H1 (cell line): ENCODE measurements at regions not wholly inside any gene's neighbourhood (a gene's known extent, or its start where the extent isn't known, plus 50 kb on each side); places are given as distances from the start of the nearest gene placed in this dataset.

Experiments used
- CTCF ChIA-PET: fragments of 300-600 bp; sonication (Branson Sonifier 250); formaldehyde crosslinking; loops from one replicate; lab custom pipeline; 2021; ENCODE audit not compliant: partially characterized antibody; lab: Charles Lee
- POLR2A ChIA-PET: fragments of 300-600 bp; sonication (Branson Sonifier 250); formaldehyde crosslinking; loops from one replicate; lab custom pipeline; 2021; ENCODE audit warnings: inconsistent platforms; ENCODE audit not compliant: partially characterized antibody; lab: Charles Lee
- DNase-seq, 2 experiments: peaks; one replicate each; pipeline versions ENCODE4 v3.0.0 to v3.0.0-alpha.2; 2010 to 2022; ENCODE audit warnings: low spot score in 2 of 2, low read depth in 1 of 2, mixed read lengths in 1 of 2
- FAIRE-seq: peaks from 2 replicates; lab custom pipeline; 2011; peaks lifted over from hg19 to GRCh38; lab: Jason Lieb, UNC
- H2AFZ ChIP-seq: 2 replicates; pipeline ENCODE4 v1.8.1; 2012; ENCODE audit warnings: low read length, inconsistent platforms
- H2AK5ac ChIP-seq: 2 replicates; pipeline ENCODE4 v1.6.1; 2013; ENCODE audit warnings: low read depth, low read length
- H2BK120ac ChIP-seq: replicated peaks from 2 replicates; pipeline ENCODE3; 2013; ENCODE audit warnings: low read depth, low read length, inconsistent platforms
- H2BK12ac ChIP-seq: 2 replicates; pipeline ENCODE4 v1.6.1; 2013; ENCODE audit warnings: low read depth, low read length
- H2BK15ac ChIP-seq: 2 replicates; pipeline ENCODE4 v1.6.1; 2013; ENCODE audit warnings: low read length
- H2BK20ac ChIP-seq: 2 replicates; pipeline ENCODE4 v1.6.1; 2013; ENCODE audit warnings: low read length
- H2BK5ac ChIP-seq: 2 replicates; pipeline ENCODE4 v1.6.1; 2013; ENCODE audit warnings: low read depth, low read length
- H3K14ac ChIP-seq: 2 replicates; pipeline ENCODE4 v1.6.1; 2013; ENCODE audit warnings: inconsistent platforms; ENCODE audit not compliant: insufficient read length
- H3K18ac ChIP-seq: 2 replicates; pipeline ENCODE4 v1.6.1; 2013; ENCODE audit warnings: low read length; ENCODE audit errors: extremely low read depth
- H3K23ac ChIP-seq: 2 replicates; pipeline ENCODE4 v1.6.1; 2013; ENCODE audit warnings: inconsistent platforms; ENCODE audit not compliant: insufficient read length
- H3K23me2 ChIP-seq: 2 replicates; pipeline ENCODE4 v1.6.1; 2013; ENCODE audit warnings: low read depth, low read length
- H3K27ac ChIP-seq: 2 replicates; pipeline ENCODE4 v1.6.1; 2011; ENCODE audit warnings: low read depth, low read length, inconsistent platforms
- H3K27me3 ChIP-seq, 4 experiments: replicated peaks in 1 of 4; 1 replicate in 1 of 4; 2 replicates in 3 of 4; pipeline versions ENCODE4 v1.6.1 to v1.8.1; 2011 to 2013; ENCODE audit warnings: low read length in 3 of 4, mild to moderate bottlenecking in 3 of 4, inconsistent platforms in 2 of 4, mixed read lengths in 2 of 4, moderate library complexity in 1 of 4; ENCODE audit not compliant: control insufficient read depth in 3 of 4, insufficient read depth in 3 of 4; ENCODE audit errors: extremely low read depth in 1 of 4
- H3K36me3 ChIP-seq, 4 experiments: 2 replicates each; pipeline versions ENCODE4 v1.6.1 to v1.8.1; 2011 to 2013; ENCODE audit warnings: mild to moderate bottlenecking in 4 of 4, low read length in 3 of 4, moderate library complexity in 2 of 4, control low read depth in 1 of 4, inconsistent platforms in 1 of 4; ENCODE audit not compliant: insufficient read depth in 4 of 4, control insufficient read depth in 2 of 4
- H3K4ac ChIP-seq: replicated peaks from 2 replicates; pipeline ENCODE3; 2013; ENCODE audit warnings: low read length, low read depth, mixed read lengths, inconsistent platforms; ENCODE audit not compliant: insufficient read length
- H3K4me1 ChIP-seq, 4 experiments: replicated peaks in 1 of 4; 1 replicate in 1 of 4; 2 replicates in 3 of 4; pipeline versions ENCODE4 v1.6.1 to v1.8.1; 2011 to 2013; ENCODE audit warnings: low read length in 3 of 4, inconsistent platforms in 2 of 4, mixed read lengths in 1 of 4; ENCODE audit not compliant: insufficient read depth in 4 of 4, control insufficient read depth in 3 of 4
- H3K4me2 ChIP-seq, 2 experiments: 2 replicates each; pipeline versions ENCODE4 v1.6.1 to v1.8.1; 2011 to 2013; ENCODE audit warnings: low read depth in 2 of 2, low read length in 2 of 2, control low read depth in 1 of 2, inconsistent platforms in 1 of 2, mild to moderate bottlenecking in 1 of 2; ENCODE audit not compliant: insufficient read depth in 1 of 2
- H3K4me3 ChIP-seq, 4 experiments: fragments of 200-600, 300-600 bp in 1 of 4; sonication (generic), shearing (Covaris generic), sonication (Bioruptor Twin) in 1 of 4; 2 replicates each; pipeline versions ENCODE4 v1.5.1 to v1.8.1; 2011 to 2016; ENCODE audit warnings: low read length in 4 of 4, low read depth in 3 of 4, control low read depth in 2 of 4, inconsistent platforms in 2 of 4, mild to moderate bottlenecking in 2 of 4, mixed read lengths in 1 of 4, moderate library complexity in 1 of 4; ENCODE audit not compliant: insufficient read depth in 2 of 4; ENCODE audit errors: extremely low read depth in 1 of 4
- H3K56ac ChIP-seq: replicated peaks from 2 replicates; pipeline ENCODE3; 2013; ENCODE audit warnings: low read depth, mild to moderate bottlenecking, mixed read lengths, low read length, inconsistent platforms; ENCODE audit not compliant: insufficient read length
- H3K79me1 ChIP-seq: 2 replicates; pipeline ENCODE4 v1.6.1; 2013; ENCODE audit warnings: low read depth, low read length, control low read depth
- H3K79me2 ChIP-seq, 2 experiments: 2 replicates each; pipeline versions ENCODE4 v1.6.1 to v1.8.1; 2012 to 2013; ENCODE audit warnings: low read length in 2 of 2, mild to moderate bottlenecking in 2 of 2, inconsistent platforms in 1 of 2; ENCODE audit not compliant: insufficient read depth in 2 of 2, control insufficient read depth in 1 of 2
- H3K9ac ChIP-seq, 4 experiments: replicated peaks in 1 of 4; 1 replicate in 1 of 4; 2 replicates in 3 of 4; pipeline versions ENCODE4 v1.6.1 to v1.8.1; 2011 to 2013; ENCODE audit warnings: low read depth in 3 of 4, low read length in 3 of 4, control low read depth in 2 of 4, mild to moderate bottlenecking in 2 of 4, moderate library complexity in 2 of 4, inconsistent platforms in 1 of 4; ENCODE audit errors: extremely low read depth in 1 of 4
- H3K9me3 ChIP-seq, 2 experiments: 2 replicates each; pipeline versions ENCODE4 v1.6.1 to v1.8.1; 2012 to 2013; ENCODE audit warnings: mild to moderate bottlenecking in 2 of 2, moderate library complexity in 2 of 2, control low read depth in 1 of 2, inconsistent platforms in 1 of 2, low read depth in 1 of 2, low read length in 1 of 2, mixed read lengths in 1 of 2; ENCODE audit not compliant: insufficient read depth in 2 of 2
- H4K20me1 ChIP-seq, 2 experiments: replicated peaks in 1 of 2; 2 replicates each; pipeline versions ENCODE3 to v1.8.1; 2011 to 2013; ENCODE audit warnings: inconsistent platforms in 2 of 2, low read length in 2 of 2, mild to moderate bottlenecking in 1 of 2; ENCODE audit not compliant: insufficient read depth in 2 of 2, control insufficient read depth in 1 of 2
- H4K5ac ChIP-seq: 2 replicates; pipeline ENCODE4 v1.6.1; 2013; ENCODE audit warnings: low read length, low read depth, mixed read lengths, inconsistent platforms; ENCODE audit not compliant: insufficient read length
- H4K8ac ChIP-seq: 2 replicates; pipeline ENCODE4 v1.8.0; 2013; ENCODE audit warnings: mild to moderate bottlenecking, moderate library complexity, low read length, inconsistent platforms; ENCODE audit not compliant: insufficient read depth; ENCODE audit errors: extremely low read depth
- H4K91ac ChIP-seq: replicated peaks from 2 replicates; pipeline ENCODE3; 2013; ENCODE audit warnings: low read length, mixed read lengths, inconsistent platforms; ENCODE audit not compliant: insufficient read length
- ASH2L ChIP-seq: fragments of 200-600, 300-600 bp; sonication (generic); IDR thresholded peaks from one replicate; pipeline ENCODE4 v1.7.1; 2017; ENCODE audit warnings: low read length
- ATF3 ChIP-seq: IDR thresholded peaks from 2 replicates; pipeline ENCODE4 v1.6.1; 2011; ENCODE audit warnings: low read depth, mild to moderate bottlenecking, low read length; ENCODE audit not compliant: insufficient read depth
- BRCA1 ChIP-seq: IDR thresholded peaks from 2 replicates; pipeline ENCODE4 v1.6.1; 2012; ENCODE audit warnings: low read depth, low read length, improper control_type of control experiment
- CTBP2 ChIP-seq: IDR thresholded peaks from 2 replicates; pipeline ENCODE4 v1.7.0; 2011; ENCODE audit warnings: borderline replicate concordance, mild to moderate bottlenecking, moderate library complexity, mixed read lengths, low read length; ENCODE audit not compliant: insufficient read depth, insufficient read length
- EZH2 ChIP-seq: fragments of 200-600 bp; sonication (generic); IDR thresholded peaks from 2 replicates; pipeline ENCODE4 v1.7.1; 2012; ENCODE audit warnings: low read depth, mild to moderate bottlenecking, moderate library complexity, low read length, inconsistent platforms; ENCODE audit not compliant: severe bottlenecking
- FOSL1 ChIP-seq: IDR thresholded peaks from 2 replicates; pipeline ENCODE4 v1.6.1; 2011; ENCODE audit warnings: mild to moderate bottlenecking, low read depth, low read length, moderate library complexity; ENCODE audit not compliant: insufficient read depth
- GTF2F1 ChIP-seq: IDR thresholded peaks from 2 replicates; pipeline ENCODE4 v1.6.1; 2012; ENCODE audit warnings: low read depth, low read length, improper control_type of control experiment, borderline replicate concordance
- HDAC2 ChIP-seq, 2 experiments: fragments of 300-600 bp in 1 of 2; sonication (generic) in 1 of 2; IDR thresholded peaks; 2 replicates each; pipeline ENCODE4 v1.6.1; 2011 to 2012; ENCODE audit warnings: low read depth in 2 of 2, low read length in 2 of 2, mild to moderate bottlenecking in 2 of 2, moderate library complexity in 2 of 2, borderline replicate concordance in 1 of 2, inconsistent platforms in 1 of 2
- JUN ChIP-seq: IDR thresholded peaks from 2 replicates; pipeline ENCODE4 v1.6.1; 2011; ENCODE audit warnings: low read depth, mild to moderate bottlenecking, improper control_type of control experiment, low read length
- SIRT6 ChIP-seq: IDR thresholded peaks from one replicate; pipeline ENCODE4 v1.7.1; 2012; ENCODE audit warnings: low read length, inconsistent platforms
- TAF1 ChIP-seq: IDR thresholded peaks from 2 replicates; pipeline ENCODE4 v1.6.1; 2011; ENCODE audit warnings: mild to moderate bottlenecking, low read depth, low read length
- TCF12 ChIP-seq: IDR thresholded peaks from 2 replicates; pipeline ENCODE4 v1.6.1; 2011; ENCODE audit warnings: low read depth, mild to moderate bottlenecking, low read length
- TEAD4 ChIP-seq: IDR thresholded peaks from 2 replicates; pipeline ENCODE4 v1.6.1; 2012; ENCODE audit warnings: low read depth, low read length, inconsistent platforms, mixed read lengths
- ZNF274 ChIP-seq: IDR thresholded peaks from 2 replicates; pipeline ENCODE4 v1.7.0; 2012; ENCODE audit warnings: low read length, borderline replicate concordance; ENCODE audit errors: extremely low read depth
- WGBS, 2 experiments: shearing (Covaris generic) in 1 of 2; methylation state at CpG; one replicate each; pipeline versions ENCODE4 v1.1.6 to v1.1.7; 2013 to 2015; ENCODE audit warnings: low lambda C conversion rate in 2 of 2, mixed read lengths in 2 of 2, inconsistent platforms in 1 of 2, low coverage in 1 of 2, missing lambda C conversion rate in 1 of 2; ENCODE audit not compliant: insufficient replicate concordance in 2 of 2, insufficient coverage in 1 of 2, insufficient read length in 1 of 2; ENCODE audit errors: extremely low coverage in 1 of 2, missing lambda C conversion rate in 1 of 2; 5-methylcytosine and 5-hydroxymethylcytosine counted together

GRCh38 chr16:6114691-6115090, 1017.1 kb upstream of the EEF2KMT start:
- Histone ChIP-seq H3K79me1 (no peaks in the 10 kb centered on the region), H3K4ac (no peak overlapping the region), H2BK5ac (no peak overlapping the region), H3K9me3 (no peaks in the 10 kb centered on the region), H2BK120ac (no peak overlapping the region), H3K23me2 (no peaks in the 10 kb centered on the region; the same call in 1 of the 2 replicates), H4K91ac (no peak overlapping the region), H3K79me2 (no peaks in the 10 kb centered on the region), H4K8ac (no peak overlapping the region), H2BK12ac (no peak overlapping the region), H3K9ac (no peak overlapping the region), H3K4me2 (no peak overlapping the region), H2AK5ac (no peak overlapping the region), H3K27me3 (no peaks in the 10 kb centered on the region), H2AFZ (no peak overlapping the region), H3K4me3 (no peak overlapping the region), H4K20me1 (no peaks in the 10 kb centered on the region), H3K56ac (no peak overlapping the region), H3K14ac (no peak overlapping the region), H3K4me1 (peaks cover 0 to 9% (median 3%) of the 10 kb centered on the region in 4 experiments; a peak in 2 of 7 replicates), H2BK20ac (no peak overlapping the region), H2BK15ac (no peak overlapping the region; the same call in 1 of the 2 replicates), H3K23ac (no peak overlapping the region), H3K27ac (no peak overlapping the region), H4K5ac (no peak overlapping the region), H3K18ac (no peak overlapping the region), H3K36me3 (no peaks in the 10 kb centered on the region)
- DNase-seq: no peak
- CTCF ChIA-PET: interaction anchor here (1.4 to 2.8 kb wide), 2 partner anchors 9 to 33 kb away, joined by 6 to 7 read pairs; no protein-coding TSS in a partner anchor
- FAIRE-seq: no peak
- POLR2A ChIA-PET: no interaction called here
- 77% methylated on average over 2 of the region's 2 CpGs; no CpG with 5 or more reads in 1 of the 2 experiments for WGBS, 2 experiments
- TF ChIP-seq TEAD4 (no peak), GTF2F1 (no peak), TCF12 (no peak), JUN (no peak), HDAC2 (IDR thresholded peaks at IDR 0.05; ENCODE audit: borderline replicate concordance in 1 of 2, low read depth in 2 of 2, low read length in 2 of 2) (no peak), ATF3 (no peak), TAF1 (no peak), FOSL1 (no peak), ASH2L (no peak), BRCA1 (no peak), SIRT6 (no peak), EZH2 (no peak), CTBP2 (no peak), ZNF274 (no peak)
